ENCODE measurements at regions not wholly inside any gene's neighbourhood (a gene's known extent, or its start where the extent isn't known, plus 50 kb on each side); places are given as distances from the start of the nearest gene placed in this dataset.

DNA sequence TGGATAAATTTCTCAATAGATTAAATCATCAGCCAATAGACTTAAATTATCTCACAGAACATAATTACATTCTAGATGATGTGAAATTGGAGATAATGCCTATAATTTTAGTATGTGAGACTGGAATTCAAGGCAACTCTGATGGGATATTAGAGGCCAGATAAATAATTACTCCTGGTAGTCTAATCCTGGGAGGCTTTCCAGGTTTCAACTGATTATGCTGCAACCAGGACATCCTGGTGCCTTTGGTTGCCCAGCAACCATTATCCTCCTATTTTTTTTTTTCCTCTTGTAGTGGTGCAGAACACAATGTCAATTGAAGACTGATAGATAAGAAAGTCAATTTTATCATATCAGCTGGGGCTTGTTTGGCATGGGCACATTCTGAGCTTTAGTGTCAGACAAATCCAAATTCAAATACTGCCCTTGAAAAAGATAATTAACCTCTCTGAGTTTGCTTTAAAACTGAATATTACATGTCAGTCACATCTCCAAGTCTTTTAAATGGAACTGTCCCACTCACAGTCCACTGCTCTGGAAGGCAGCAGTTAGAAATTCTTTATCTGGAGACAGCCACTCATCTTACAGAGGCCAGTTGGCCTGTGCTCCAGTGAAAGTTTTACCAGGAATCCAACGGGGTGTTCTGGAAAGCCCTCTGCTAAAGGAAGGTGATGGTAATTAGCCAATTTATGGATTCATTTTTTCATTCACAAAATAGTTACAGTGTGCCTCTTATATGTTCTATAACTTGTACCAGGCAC, 95.3 kb upstream of the GUCY1A1 start:
- no peaks in the 10 kb centered on the region for H3K79me2 ChIP-seq (ENCODE audit: control insufficient read depth, insufficient read depth, low read length)
- no peak overlapping the region for H3K9ac ChIP-seq (ENCODE audit: low read length)
- no peaks in the 10 kb centered on the region for H3K4me1 ChIP-seq (ENCODE audit: control insufficient read depth in 2 of 2, insufficient read depth in 2 of 2, low read length in 2 of 2)
- no peaks in the 10 kb centered on the region for H3K36me3 ChIP-seq (replicated peaks in 1 of 2; ENCODE audit: control extremely low read depth in 1 of 2, control insufficient read depth in 1 of 2, extremely low read depth in 1 of 2, insufficient read depth in 2 of 2, low read length in 1 of 2)
- intact Hi-C loops (cut with micrococcal nuclease): no loop called here
- H2AFZ ChIP-seq (ENCODE audit: insufficient read depth, low read depth, low read length, poor library complexity, severe bottlenecking): no peak overlapping the region
- TF ChIP-seq, protein P1, sequence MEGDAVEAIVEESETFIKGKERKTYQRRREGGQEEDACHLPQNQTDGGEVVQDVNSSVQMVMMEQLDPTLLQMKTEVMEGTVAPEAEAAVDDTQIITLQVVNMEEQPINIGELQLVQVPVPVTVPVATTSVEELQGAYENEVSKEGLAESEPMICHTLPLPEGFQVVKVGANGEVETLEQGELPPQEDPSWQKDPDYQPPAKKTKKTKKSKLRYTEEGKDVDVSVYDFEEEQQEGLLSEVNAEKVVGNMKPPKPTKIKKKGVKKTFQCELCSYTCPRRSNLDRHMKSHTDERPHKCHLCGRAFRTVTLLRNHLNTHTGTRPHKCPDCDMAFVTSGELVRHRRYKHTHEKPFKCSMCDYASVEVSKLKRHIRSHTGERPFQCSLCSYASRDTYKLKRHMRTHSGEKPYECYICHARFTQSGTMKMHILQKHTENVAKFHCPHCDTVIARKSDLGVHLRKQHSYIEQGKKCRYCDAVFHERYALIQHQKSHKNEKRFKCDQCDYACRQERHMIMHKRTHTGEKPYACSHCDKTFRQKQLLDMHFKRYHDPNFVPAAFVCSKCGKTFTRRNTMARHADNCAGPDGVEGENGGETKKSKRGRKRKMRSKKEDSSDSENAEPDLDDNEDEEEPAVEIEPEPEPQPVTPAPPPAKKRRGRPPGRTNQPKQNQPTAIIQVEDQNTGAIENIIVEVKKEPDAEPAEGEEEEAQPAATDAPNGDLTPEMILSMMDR (IDR thresholded peaks at IDR 0.05): no peak
- no peak for TF ChIP-seq EZH2 (IDR thresholded peaks at IDR 0.05; ENCODE audit: borderline replicate concordance, insufficient read depth, low read depth, low read length, poor library complexity, severe bottlenecking)
- no peaks in the 10 kb centered on the region for H3K27me3 ChIP-seq (replicated peaks in 1 of 4; ENCODE audit: control extremely low read depth in 1 of 4, control insufficient read depth in 3 of 4, insufficient read depth in 4 of 4, low read length in 3 of 4)
- H3K9me3 ChIP-seq (ENCODE audit: control extremely low read depth in 1 of 3, control insufficient read depth in 2 of 3, insufficient read depth in 1 of 3, low read length in 2 of 3): peaks cover 0 to 4% (median 0%) of the 10 kb centered on the region in 3 donors
- ChIA-PET CTCF (no interaction called here), POLR2A (no interaction called here)
- Mint-ChIP-seq H3K4me3 (no peak overlapping the region), H3K9me3 (ENCODE audit: insufficient read depth) (no peaks in the 10 kb centered on the region), H3K4me1 (no peaks in the 10 kb centered on the region), H3K27me3 (no peaks in the 10 kb centered on the region), H3K27ac (no peak overlapping the region)
- H3K4me2 ChIP-seq (replicated peaks; ENCODE audit: low read depth, low read length, poor library complexity, severe bottlenecking): no peak overlapping the region
- H3K27ac ChIP-seq (ENCODE audit: low read length in 2 of 2): no peak overlapping the region
- H3K4me3 ChIP-seq (ENCODE audit: control extremely low read depth in 1 of 5, extremely low read depth in 1 of 5, insufficient read depth in 1 of 5, low read depth in 2 of 5, low read length in 4 of 5): no peak overlapping the region
- ATAC-seq (ENCODE audit: low read depth) (no peak), DNase-seq (no peak)
- no CpG with 5 or more reads among the region's 1 CpG for WGBS (ENCODE audit: insufficient coverage)
- no peaks in the 10 kb centered on the region for H4K20me1 ChIP-seq (ENCODE audit: control insufficient read depth, insufficient read depth, low read length, poor library complexity, severe bottlenecking)

DNA sequence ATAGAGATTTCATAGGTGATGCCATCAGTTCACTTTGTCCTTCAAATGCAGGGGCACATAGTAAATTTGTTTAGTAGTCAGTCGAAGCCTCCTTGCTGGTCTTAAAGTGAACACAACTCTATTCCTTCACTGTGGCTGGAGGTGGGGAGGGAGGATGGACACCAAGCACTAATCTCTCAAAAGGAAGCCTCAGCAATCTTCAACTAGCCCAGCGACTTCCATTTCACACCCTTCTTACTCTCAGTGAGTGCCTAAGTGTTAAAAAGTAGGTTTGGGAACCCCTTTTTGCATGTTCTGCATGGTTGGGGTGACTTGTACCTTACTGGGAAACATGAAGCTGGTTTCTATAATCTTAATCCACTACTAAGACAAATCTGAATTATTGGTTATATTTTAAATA, 96.0 kb upstream of the GUCY1A1 start:
- no CpG with 5 or more reads among the region's 2 CpGs for WGBS (ENCODE audit: insufficient coverage)
- Histone ChIP-seq H3K79me2 (ENCODE audit: control insufficient read depth, insufficient read depth, low read length) (no peaks in the 10 kb centered on the region), H4K20me1 (ENCODE audit: control insufficient read depth, insufficient read depth, low read length, poor library complexity, severe bottlenecking) (no peaks in the 10 kb centered on the region), H3K9me3 (ENCODE audit: control extremely low read depth in 1 of 3, control insufficient read depth in 2 of 3, insufficient read depth in 1 of 3, low read length in 2 of 3) (peaks cover 0 to 4% (median 0%) of the 10 kb centered on the region in 3 donors), H2AFZ (ENCODE audit: insufficient read depth, low read depth, low read length, poor library complexity, severe bottlenecking) (no peak overlapping the region), H3K27ac (ENCODE audit: low read length in 2 of 2) (no peak overlapping the region), H3K27me3 (replicated peaks in 1 of 4; ENCODE audit: control extremely low read depth in 1 of 4, control insufficient read depth in 3 of 4, insufficient read depth in 4 of 4, low read length in 3 of 4) (no peaks in the 10 kb centered on the region), H3K4me2 (replicated peaks; ENCODE audit: low read depth, low read length, poor library complexity, severe bottlenecking) (no peak overlapping the region), H3K9ac (ENCODE audit: low read length) (no peak overlapping the region), H3K4me1 (ENCODE audit: control insufficient read depth in 2 of 2, insufficient read depth in 2 of 2, low read length in 2 of 2) (no peaks in the 10 kb centered on the region), H3K36me3 (replicated peaks in 1 of 2; ENCODE audit: control extremely low read depth in 1 of 2, control insufficient read depth in 1 of 2, extremely low read depth in 1 of 2, insufficient read depth in 2 of 2, low read length in 1 of 2) (no peaks in the 10 kb centered on the region), H3K4me3 (ENCODE audit: control extremely low read depth in 1 of 5, extremely low read depth in 1 of 5, insufficient read depth in 1 of 5, low read depth in 2 of 5, low read length in 4 of 5) (no peak overlapping the region)
- Mint-ChIP-seq H3K4me3 (no peak overlapping the region), H3K4me1 (no peaks in the 10 kb centered on the region), H3K9me3 (ENCODE audit: insufficient read depth) (no peaks in the 10 kb centered on the region), H3K27me3 (no peaks in the 10 kb centered on the region), H3K27ac (no peak overlapping the region)
- POLR2A ChIA-PET: no interaction called here
- DNase-seq: no peak
- no peak for ATAC-seq (ENCODE audit: low read depth)
- intact Hi-C loops (cut with micrococcal nuclease): no loop called here
- TF ChIP-seq EZH2 (IDR thresholded peaks at IDR 0.05; ENCODE audit: borderline replicate concordance, insufficient read depth, low read depth, low read length, poor library complexity, severe bottlenecking): no peak
- TF ChIP-seq, protein P1 (IDR thresholded peaks at IDR 0.05): no peak
- CTCF ChIA-PET: no interaction called here
